Vagina (tissue), 2 donors: ENCODE measurements at regions not wholly inside any gene's neighbourhood (a gene's known extent, or its start where the extent isn't known, plus 50 kb on each side); places are given as distances from the start of the nearest gene placed in this dataset.

Source experiments
- DNase-seq, 2 donors: peaks; one replicate each; pipeline ENCODE4 v3.0.0-alpha.2; 2017; ENCODE audit errors: extremely low spot score in 2 of 2
- H3K27ac ChIP-seq: fragments of 200-600 bp; sonication (generic); one replicate; pipeline ENCODE4 v1.5.1; 2019
- H3K27me3 ChIP-seq: fragments of 200-600 bp; sonication (generic); one replicate; pipeline ENCODE4 v1.5.1; 2019
- H3K36me3 ChIP-seq, 2 donors: fragments of 200-600 bp; sonication (generic); one replicate each; pipeline ENCODE4 v1.5.1; 2017 to 2019
- H3K4me1 ChIP-seq: fragments of 200-600 bp; sonication (generic); one replicate; pipeline ENCODE4 v1.5.1; 2019
- H3K4me3 ChIP-seq, 2 donors: fragments of 200-600 bp; sonication (generic); 1 replicate in 1 of 2; 2 replicates in 1 of 2; pipeline ENCODE4 v1.5.1; 2016 to 2019
- H3K9me3 ChIP-seq: fragments of 200-600 bp; sonication (generic); one replicate; pipeline ENCODE4 v1.5.1; 2019
- CTCF ChIP-seq, 3 experiments: fragments of 450-650 bp in 2 of 3; fragments of 200-600 bp in 1 of 3; sonication (generic) in 1 of 3; IDR thresholded peaks; one replicate each; pipeline ENCODE4 v1.5.1; 2017 to 2019; ENCODE audit warnings: antibody characterized with exemption in 3 of 3, mild to moderate bottlenecking in 2 of 3, moderate library complexity in 2 of 3
- POLR2A ChIP-seq, 2 donors: fragments of 450-650 bp; IDR thresholded peaks; one replicate each; pipeline ENCODE4 v1.6.1; 2017; ENCODE audit warnings: antibody characterized with exemption in 2 of 2, mild to moderate bottlenecking in 2 of 2, moderate library complexity in 2 of 2
- POLR2AphosphoS5 ChIP-seq, 2 donors: sonication (generic); formaldehyde crosslinking; IDR thresholded peaks; one replicate each; pipeline ENCODE4 v1.9.0; 2017; ENCODE audit warnings: antibody characterized with exemption in 2 of 2, mild to moderate bottlenecking in 2 of 2, low read depth in 1 of 2; ENCODE audit not compliant: insufficient read depth in 1 of 2
- intact Hi-C: fragments of 100-400 bp; cut with DNase I; formaldehyde crosslinking; loops from one replicate; pipeline ENCODE4 v1.15.1; 2023

- intact Hi-C loops, result no loop called here
- H3K4me3 ChIP-seq, result no peak overlapping the region
- no peaks in the 10 kb centered on the region for H3K9me3 ChIP-seq
- no peak overlapping the region for H3K27ac ChIP-seq
- TF ChIP-seq CTCF (IDR thresholded peaks at IDR 0.05), result no peak
- TF ChIP-seq POLR2AphosphoS5 (IDR thresholded peaks at IDR 0.05; ENCODE audit: insufficient read depth in 1 of 2, low read depth in 1 of 2), result no peak
- no peak for TF ChIP-seq POLR2A (IDR thresholded peaks at IDR 0.05)
- no peaks in the 10 kb centered on the region for H3K36me3 ChIP-seq
- H3K27me3 ChIP-seq, result no peaks in the 10 kb centered on the region
- H3K4me1 ChIP-seq, result peaks cover 12% of the 10 kb centered on the region
- no peak for DNase-seq
These were observed 466.5 kb upstream of the DEPDC1 start for GRCh38 chr1:68963353-68963752.

GRCh38 chr1:68969441-68969840 is 472.6 kb upstream of the DEPDC1 start:
- Histone ChIP-seq H3K4me3 (no peak overlapping the region), H3K9me3 (no peaks in the 10 kb centered on the region)
- intact Hi-C loops, result no loop called here

GRCh38 chr1:68970571-68970970 is 473.7 kb upstream of the DEPDC1 start:
- Histone ChIP-seq H3K9me3 (no peaks in the 10 kb centered on the region), H3K27ac (no peak overlapping the region), H3K36me3 (no peaks in the 10 kb centered on the region), H3K27me3 (no peaks in the 10 kb centered on the region), H3K4me1 (no peaks in the 10 kb centered on the region), H3K4me3 (no peak overlapping the region)
- no peak for DNase-seq
- no peak for TF ChIP-seq POLR2AphosphoS5 (IDR thresholded peaks at IDR 0.05; ENCODE audit: insufficient read depth in 1 of 2, low read depth in 1 of 2)
- TF ChIP-seq POLR2A (IDR thresholded peaks at IDR 0.05), result no peak
- TF ChIP-seq CTCF (IDR thresholded peaks at IDR 0.05), result no peak
- intact Hi-C loops, result no loop called here

More at GRCh38 chr1:68969441-68969840, 472.6 kb upstream of the DEPDC1 start:
- Histone ChIP-seq H3K4me1 (no peaks in the 10 kb centered on the region), H3K27ac (no peak overlapping the region), H3K36me3 (no peaks in the 10 kb centered on the region), H3K27me3 (no peaks in the 10 kb centered on the region)
- TF ChIP-seq POLR2A (IDR thresholded peaks at IDR 0.05), result no peak
- no peak for TF ChIP-seq POLR2AphosphoS5 (IDR thresholded peaks at IDR 0.05; ENCODE audit: insufficient read depth in 1 of 2, low read depth in 1 of 2)
- DNase-seq, result no peak

- TF ChIP-seq POLR2AphosphoS5 (IDR thresholded peaks at IDR 0.05; ENCODE audit: insufficient read depth in 1 of 2, low read depth in 1 of 2) (no peak), POLR2A (IDR thresholded peaks at IDR 0.05) (no peak), CTCF (IDR thresholded peaks at IDR 0.05) (no peak)
- Histone ChIP-seq H3K4me1 (no peaks in the 10 kb centered on the region), H3K27ac (no peak overlapping the region), H3K4me3 (no peak overlapping the region), H3K36me3 (no peaks in the 10 kb centered on the region), H3K9me3 (no peaks in the 10 kb centered on the region), H3K27me3 (no peaks in the 10 kb centered on the region)
- intact Hi-C loops, result no loop called here
- no peak for DNase-seq
These were observed 476.8 kb upstream of the DEPDC1 start for GRCh38 chr1:68973459-68974244.

GRCh38 chr1:68974447-68974846 is 477.6 kb upstream of the DEPDC1 start:
- no peaks in the 10 kb centered on the region for H3K27me3 ChIP-seq
- H3K4me1 ChIP-seq, result no peaks in the 10 kb centered on the region
- intact Hi-C loops, result no loop called here
- H3K9me3 ChIP-seq, result no peaks in the 10 kb centered on the region
- no peaks in the 10 kb centered on the region for H3K36me3 ChIP-seq
- no peak overlapping the region for H3K4me3 ChIP-seq
- TF ChIP-seq CTCF (IDR thresholded peaks at IDR 0.05) (no peak), POLR2AphosphoS5 (IDR thresholded peaks at IDR 0.05; ENCODE audit: insufficient read depth in 1 of 2, low read depth in 1 of 2) (no peak), POLR2A (IDR thresholded peaks at IDR 0.05) (no peak)
- DNase-seq, result no peak
- H3K27ac ChIP-seq, result no peak overlapping the region
